PFSK-1 (cell line): ENCODE measurements at regions not wholly inside any gene's neighbourhood (a gene's known extent, or its start where the extent isn't known, plus 50 kb on each side); places are given as distances from the start of the nearest gene placed in this dataset.

ENCODE experiments used
- FOXP2 ChIP-seq: optimal IDR thresholded peaks from 2 replicates; pipeline ENCODE3; 2011; ENCODE audit warnings: borderline replicate concordance, control low read depth, inconsistent platforms; ENCODE audit not compliant: insufficient read depth; ENCODE audit errors: extremely low read length, extremely low read depth
- POLR2AphosphoS5 ChIP-seq: IDR thresholded peaks from 2 replicates; pipeline ENCODE4 v1.6.1; 2012; ENCODE audit warnings: low read depth, mild to moderate bottlenecking, control low read depth, low read length, moderate library complexity
- REST ChIP-seq, 2 experiments: IDR thresholded peaks; 2 replicates each; pipeline versions ENCODE4 v1.6.1 to v1.8.0; 2011 to 2012; ENCODE audit warnings: low read depth in 2 of 2, low read length in 2 of 2, control low read depth in 1 of 2, inconsistent platforms in 1 of 2, mild to moderate bottlenecking in 1 of 2, moderate library complexity in 1 of 2; ENCODE audit not compliant: insufficient read depth in 1 of 2
- SIN3A ChIP-seq: IDR thresholded peaks from 2 replicates; pipeline ENCODE4 v1.6.1; 2012; ENCODE audit warnings: mild to moderate bottlenecking, low read length, moderate library complexity, borderline replicate concordance; ENCODE audit not compliant: insufficient read depth
- TAF1 ChIP-seq: IDR thresholded peaks from 2 replicates; pipeline ENCODE4 v1.6.1; 2012; ENCODE audit warnings: low read length, control low read depth, borderline replicate concordance; ENCODE audit not compliant: insufficient read depth

- TF ChIP-seq FOXP2: no peak
- TF ChIP-seq POLR2AphosphoS5: no peak
- TF ChIP-seq REST (IDR thresholded peaks at IDR 0.05; ENCODE audit: insufficient read depth in 1 of 2, low read depth in 2 of 2, low read length in 2 of 2): no peak
- TF ChIP-seq SIN3A: no peak
- no peak for TF ChIP-seq TAF1
These were observed 1971.0 kb upstream of the LRRTM1 start for GRCh38 chr2:82275599-82275998.
